ENCODE measurements at regions not wholly inside any gene's neighbourhood (a gene's known extent, or its start where the extent isn't known, plus 50 kb on each side); places are given as distances from the start of the nearest gene placed in this dataset.

GRCh38 chr14:38546932-38547551 lies 291.1 kb upstream of the CLEC14A start:
- no peak for TF ChIP-seq NR2C2 (CRISPR knock-in tag; IDR thresholded peaks at IDR 0.05; ENCODE audit: borderline replicate concordance)
- no peak for TF ChIP-seq NR0B2 (CRISPR knock-in tag; IDR thresholded peaks at IDR 0.05)
- no peak for TF ChIP-seq ZFP91 (CRISPR knock-in tag; IDR thresholded peaks at IDR 0.05; ENCODE audit: borderline replicate concordance)

Measured in HepG2 (cell line).